ENCODE measurements at regions not wholly inside any gene's neighbourhood (a gene's known extent, or its start where the extent isn't known, plus 50 kb on each side); places are given as distances from the start of the nearest gene placed in this dataset.

DNA sequence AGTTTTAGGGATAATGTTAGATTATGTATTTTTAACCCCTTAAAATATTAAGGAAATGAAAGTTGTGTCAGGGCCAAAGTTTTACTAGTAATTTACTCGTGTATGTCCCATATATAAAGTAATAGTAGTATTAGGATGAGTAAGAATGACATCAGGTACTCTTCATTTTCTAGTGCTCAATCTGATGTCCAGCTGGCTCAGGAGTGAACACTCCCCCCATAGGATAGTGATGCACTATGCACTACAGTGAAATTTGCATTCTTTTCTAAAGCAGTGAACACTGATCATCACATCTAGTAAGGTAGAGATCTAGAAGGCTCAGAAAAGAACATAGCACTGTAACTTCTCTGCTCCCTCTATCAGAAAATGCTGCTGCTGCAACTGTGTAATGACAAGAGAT, 409.7 kb downstream of the GLUD2 start:
- H3K4me2 ChIP-seq = no peak overlapping the region
- 58% methylated on average over 1 of the region's 1 CpG for WGBS (ENCODE audit: low lambda C conversion rate, missing lambda C conversion rate)
- no peaks in the 10 kb centered on the region for H3K9me3 ChIP-seq (ENCODE audit: low read depth)
- DNase-seq (ENCODE audit: low spot score) = no peak
- TF ChIP-seq EZH2 (IDR thresholded peaks at IDR 0.05; ENCODE audit: borderline replicate concordance) (no peak), EZH2phosphoT487 (IDR thresholded peaks at IDR 0.05; ENCODE audit: low read depth, severe bottlenecking, unreplicated experiment) (no peak)
- TF ChIP-seq, protein P1, sequence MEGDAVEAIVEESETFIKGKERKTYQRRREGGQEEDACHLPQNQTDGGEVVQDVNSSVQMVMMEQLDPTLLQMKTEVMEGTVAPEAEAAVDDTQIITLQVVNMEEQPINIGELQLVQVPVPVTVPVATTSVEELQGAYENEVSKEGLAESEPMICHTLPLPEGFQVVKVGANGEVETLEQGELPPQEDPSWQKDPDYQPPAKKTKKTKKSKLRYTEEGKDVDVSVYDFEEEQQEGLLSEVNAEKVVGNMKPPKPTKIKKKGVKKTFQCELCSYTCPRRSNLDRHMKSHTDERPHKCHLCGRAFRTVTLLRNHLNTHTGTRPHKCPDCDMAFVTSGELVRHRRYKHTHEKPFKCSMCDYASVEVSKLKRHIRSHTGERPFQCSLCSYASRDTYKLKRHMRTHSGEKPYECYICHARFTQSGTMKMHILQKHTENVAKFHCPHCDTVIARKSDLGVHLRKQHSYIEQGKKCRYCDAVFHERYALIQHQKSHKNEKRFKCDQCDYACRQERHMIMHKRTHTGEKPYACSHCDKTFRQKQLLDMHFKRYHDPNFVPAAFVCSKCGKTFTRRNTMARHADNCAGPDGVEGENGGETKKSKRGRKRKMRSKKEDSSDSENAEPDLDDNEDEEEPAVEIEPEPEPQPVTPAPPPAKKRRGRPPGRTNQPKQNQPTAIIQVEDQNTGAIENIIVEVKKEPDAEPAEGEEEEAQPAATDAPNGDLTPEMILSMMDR (IDR thresholded peaks at IDR 0.05; ENCODE audit: poor library complexity) = no peak
- no peaks in the 10 kb centered on the region for H3K4me1 ChIP-seq (ENCODE audit: insufficient read depth)
- H3K4me3 ChIP-seq = no peak overlapping the region
- no peaks in the 10 kb centered on the region for H3K27me3 ChIP-seq
- no peak overlapping the region for H2AFZ ChIP-seq
- no peaks in the 10 kb centered on the region for H3K79me2 ChIP-seq
- no peaks in the 10 kb centered on the region for H3K36me3 ChIP-seq (replicated peaks; ENCODE audit: insufficient read depth, low read depth)
- no peak overlapping the region for H3K27ac ChIP-seq
- H3K9me2 ChIP-seq (replicated peaks; ENCODE audit: insufficient read depth) = no peaks in the 10 kb centered on the region
- H4K20me1 ChIP-seq (ENCODE audit: insufficient read depth, poor library complexity, severe bottlenecking) = no peaks in the 10 kb centered on the region

DNA sequence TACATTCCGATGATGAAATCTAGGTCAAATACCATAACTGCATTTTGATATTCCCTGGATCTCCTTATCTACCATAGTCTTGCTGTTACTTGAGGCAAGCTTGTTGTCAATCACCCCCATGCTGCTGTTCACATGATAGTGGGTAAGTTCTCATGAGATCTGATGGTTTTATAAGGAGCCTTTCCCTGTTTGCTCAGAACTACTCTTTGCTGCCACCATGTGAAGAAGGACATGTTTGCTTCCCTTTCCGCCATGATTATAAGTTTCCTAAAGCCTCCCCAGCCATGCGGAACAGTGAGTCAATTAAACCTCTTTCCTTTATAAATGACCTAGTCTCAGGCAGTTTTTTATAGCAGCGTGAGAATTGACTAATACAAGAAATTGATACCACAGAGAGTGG, 432.0 kb downstream of the GLUD2 start:
- Histone ChIP-seq H3K36me3 (replicated peaks; ENCODE audit: insufficient read depth, low read depth) (no peaks in the 10 kb centered on the region), H3K79me2 (no peaks in the 10 kb centered on the region), H3K9me3 (ENCODE audit: low read depth) (no peaks in the 10 kb centered on the region)

DNA sequence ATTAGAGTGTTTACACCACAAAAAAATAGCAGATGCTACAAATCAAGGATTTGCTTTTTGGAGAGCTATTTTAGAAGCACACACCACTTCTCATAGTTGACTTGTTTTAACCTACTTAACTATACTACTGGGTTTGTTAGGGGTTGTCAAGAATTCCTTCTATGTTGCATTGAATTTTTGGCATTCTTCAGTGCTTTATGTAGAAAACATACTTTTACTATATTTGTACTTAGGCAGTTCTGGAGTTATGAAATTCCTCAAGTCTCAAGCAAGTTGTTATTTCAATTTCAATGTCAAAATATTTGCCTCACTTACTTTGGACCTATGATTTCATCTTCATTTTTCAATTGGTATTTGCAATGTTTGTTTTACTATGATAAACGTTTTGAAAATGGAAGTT, 449.6 kb downstream of the GLUD2 start:
- H3K4me1 ChIP-seq (ENCODE audit: insufficient read depth) = no peaks in the 10 kb centered on the region
- H2AFZ ChIP-seq = no peak overlapping the region
- H3K27ac ChIP-seq = no peak overlapping the region
- no peaks in the 10 kb centered on the region for H4K20me1 ChIP-seq (ENCODE audit: insufficient read depth, poor library complexity, severe bottlenecking)
- H3K79me2 ChIP-seq = no peaks in the 10 kb centered on the region
- H3K36me3 ChIP-seq (replicated peaks; ENCODE audit: insufficient read depth, low read depth) = no peaks in the 10 kb centered on the region
- TF ChIP-seq EZH2phosphoT487 (IDR thresholded peaks at IDR 0.05; ENCODE audit: low read depth, severe bottlenecking, unreplicated experiment) (no peak), EZH2 (IDR thresholded peaks at IDR 0.05; ENCODE audit: borderline replicate concordance) (no peak)
- TF ChIP-seq, protein P1 (IDR thresholded peaks at IDR 0.05; ENCODE audit: poor library complexity) = no peak
- no peak overlapping the region for H3K4me3 ChIP-seq
- H3K4me2 ChIP-seq = no peak overlapping the region
- DNase-seq (ENCODE audit: low spot score) = no peak
- H3K9me3 ChIP-seq (ENCODE audit: low read depth) = no peaks in the 10 kb centered on the region
- H3K9me2 ChIP-seq (replicated peaks; ENCODE audit: insufficient read depth) = no peaks in the 10 kb centered on the region
- 13% methylated on average over 1 of the region's 1 CpG for WGBS (ENCODE audit: low lambda C conversion rate, missing lambda C conversion rate)
- H3K27me3 ChIP-seq = no peaks in the 10 kb centered on the region

More for the DNA sequence above, 432.0 kb downstream of the GLUD2 start:
- Histone ChIP-seq H3K4me3 (no peak overlapping the region), H3K4me2 (no peak overlapping the region), H2AFZ (no peak overlapping the region), H3K27me3 (no peaks in the 10 kb centered on the region), H4K20me1 (ENCODE audit: insufficient read depth, poor library complexity, severe bottlenecking) (no peaks in the 10 kb centered on the region), H3K4me1 (ENCODE audit: insufficient read depth) (no peaks in the 10 kb centered on the region), H3K9me2 (replicated peaks; ENCODE audit: insufficient read depth) (no peaks in the 10 kb centered on the region), H3K27ac (no peak overlapping the region)
- no peak for DNase-seq (ENCODE audit: low spot score)
- TF ChIP-seq, protein P1 (IDR thresholded peaks at IDR 0.05; ENCODE audit: poor library complexity) = no peak
- TF ChIP-seq EZH2 (IDR thresholded peaks at IDR 0.05; ENCODE audit: borderline replicate concordance) = no peak
- no peak for TF ChIP-seq EZH2phosphoT487 (IDR thresholded peaks at IDR 0.05; ENCODE audit: low read depth, severe bottlenecking, unreplicated experiment)
- WGBS (ENCODE audit: low lambda C conversion rate, missing lambda C conversion rate) = 75% methylated on average over 4 of the region's 4 CpGs

DNA sequence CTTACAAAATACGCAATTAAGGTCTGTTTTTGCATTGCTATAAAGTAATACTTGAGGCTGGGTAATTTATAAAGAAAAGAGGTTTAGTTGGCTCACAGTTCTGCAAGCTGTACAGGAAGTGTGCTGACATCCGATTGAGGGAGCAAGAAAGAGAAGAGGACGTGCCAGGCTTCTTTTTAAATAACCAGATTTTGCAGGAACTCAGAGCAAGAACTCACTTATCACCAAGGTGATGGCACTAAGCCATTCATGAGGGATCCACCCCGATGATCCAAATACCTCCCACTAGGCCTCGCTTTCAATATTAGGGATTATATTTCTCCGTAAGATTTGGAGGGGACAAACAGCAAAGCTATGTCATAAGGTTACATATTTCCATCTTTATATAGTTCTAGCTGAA, 456.7 kb downstream of the GLUD2 start:
- DNase-seq (ENCODE audit: low spot score) = no peak
- no peaks in the 10 kb centered on the region for H3K9me3 ChIP-seq (ENCODE audit: low read depth)
- 66% methylated on average over 6 of the region's 6 CpGs for WGBS (ENCODE audit: low lambda C conversion rate, missing lambda C conversion rate)
- no peaks in the 10 kb centered on the region for H3K9me2 ChIP-seq (replicated peaks; ENCODE audit: insufficient read depth)
- H3K27me3 ChIP-seq = no peaks in the 10 kb centered on the region
- H3K4me3 ChIP-seq = no peak overlapping the region
- H3K36me3 ChIP-seq (replicated peaks; ENCODE audit: insufficient read depth, low read depth) = no peaks in the 10 kb centered on the region
- H3K4me1 ChIP-seq (ENCODE audit: insufficient read depth) = no peaks in the 10 kb centered on the region
- no peaks in the 10 kb centered on the region for H3K79me2 ChIP-seq
- H4K20me1 ChIP-seq (ENCODE audit: insufficient read depth, poor library complexity, severe bottlenecking) = no peaks in the 10 kb centered on the region
- no peak overlapping the region for H3K27ac ChIP-seq
- no peak overlapping the region for H2AFZ ChIP-seq
- no peak overlapping the region for H3K4me2 ChIP-seq
- TF ChIP-seq, protein P1 (IDR thresholded peaks at IDR 0.05; ENCODE audit: poor library complexity) = no peak
- no peak for TF ChIP-seq EZH2 (IDR thresholded peaks at IDR 0.05; ENCODE audit: borderline replicate concordance)
- no peak for TF ChIP-seq EZH2phosphoT487 (IDR thresholded peaks at IDR 0.05; ENCODE audit: low read depth, severe bottlenecking, unreplicated experiment)

All from hepatocyte (in vitro differentiated cells).